ENCODE measurements at regions not wholly inside any gene's neighbourhood (a gene's known extent, or its start where the extent isn't known, plus 50 kb on each side); places are given as distances from the start of the nearest gene placed in this dataset.

DNA sequence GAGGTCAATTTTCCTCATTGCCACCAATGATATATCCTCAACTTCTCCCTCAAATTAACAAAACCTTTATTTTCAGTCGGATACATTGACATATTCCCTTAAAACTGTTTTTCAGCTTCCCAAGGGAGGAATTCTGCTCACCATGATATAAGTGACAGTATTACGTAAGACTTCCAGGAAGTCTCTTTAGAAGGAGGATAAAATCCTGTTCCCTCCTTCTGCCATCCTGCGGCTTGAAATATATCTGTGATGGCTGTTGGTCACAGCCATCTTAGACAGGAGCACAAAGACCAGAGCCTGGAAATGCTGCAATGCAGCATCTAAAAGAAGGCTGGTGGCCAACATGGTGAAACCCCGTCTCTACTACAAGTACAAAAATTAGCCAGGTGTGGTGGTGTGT lies 270.4 kb downstream of the GPATCH2 start:
- no peak for TF ChIP-seq CTCF (IDR thresholded peaks at IDR 0.05)

- no peak for TF ChIP-seq CTCF (IDR thresholded peaks at IDR 0.05)
These were observed 276.0 kb downstream of the GPATCH2 start for GRCh38 chr1:217354895-217355294.

GRCh38 chr1:217348960-217349664 lies 281.8 kb downstream of the GPATCH2 start:
- TF ChIP-seq CTCF (IDR thresholded peaks at IDR 0.05): peak; percentile 54

DNA sequence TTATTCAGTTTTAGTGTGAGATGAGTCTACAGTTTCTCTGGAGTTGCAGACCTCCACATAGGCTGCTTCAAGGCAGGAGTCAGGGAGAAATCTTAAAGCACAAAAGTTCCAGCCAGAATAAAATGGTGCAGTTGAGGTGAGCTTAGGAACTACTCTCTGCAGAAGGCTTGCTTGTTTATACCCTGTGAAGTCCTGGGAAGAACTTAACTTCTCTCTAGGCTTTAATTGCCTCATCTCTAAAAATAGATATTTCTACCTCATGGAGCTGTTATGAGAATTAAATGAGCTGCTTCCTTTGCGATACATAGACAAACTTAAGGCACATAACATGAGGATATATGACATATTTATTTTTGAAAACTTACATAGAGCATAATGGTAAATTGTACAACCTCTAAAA lies 286.2 kb downstream of the GPATCH2 start:
- TF ChIP-seq CTCF (IDR thresholded peaks at IDR 0.05): no peak

DNA sequence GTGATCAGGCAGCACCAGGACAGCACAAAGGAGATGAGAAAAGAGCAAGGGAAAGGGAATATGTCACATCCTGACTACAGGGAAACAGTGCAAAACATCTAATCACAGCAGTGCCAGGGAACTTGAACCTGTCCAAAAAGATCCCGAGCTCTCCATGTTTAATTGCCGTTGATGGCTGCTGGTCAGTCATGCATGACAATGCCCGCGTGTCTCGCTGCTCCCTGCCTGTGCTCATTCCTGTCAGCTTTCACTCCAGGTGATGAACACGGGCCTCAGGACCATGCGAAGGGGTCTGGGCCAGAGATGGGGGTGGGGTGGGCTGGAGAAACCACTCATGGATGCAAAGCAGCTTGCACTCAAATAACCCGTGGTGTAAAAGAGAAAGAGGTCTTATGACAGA lies 287.0 kb downstream of the GPATCH2 start:
- no peak for TF ChIP-seq CTCF (IDR thresholded peaks at IDR 0.05)

DNA sequence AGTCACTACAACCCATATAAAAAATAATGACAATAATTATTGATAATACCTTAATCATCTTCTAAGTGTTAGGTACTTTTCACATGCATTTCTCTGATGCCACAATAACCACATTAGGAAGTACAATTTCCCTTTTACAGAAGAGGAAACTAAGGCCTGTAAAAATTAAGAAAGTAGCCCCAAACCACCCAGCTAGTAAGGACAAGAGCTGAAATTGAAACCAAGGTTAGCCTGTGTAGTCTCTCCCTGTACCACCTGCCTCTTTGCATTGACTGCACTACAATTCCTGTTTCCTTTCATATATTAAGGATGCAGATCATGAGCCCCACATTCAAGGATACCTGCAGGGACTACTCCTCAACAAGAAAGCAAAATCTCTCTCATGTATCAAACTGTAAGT lies 288.8 kb downstream of the GPATCH2 start:
- no peak for TF ChIP-seq CTCF (IDR thresholded peaks at IDR 0.05)

- TF ChIP-seq CTCF (IDR thresholded peaks at IDR 0.05): no peak
These were observed 294.2 kb downstream of the GPATCH2 start for GRCh38 chr1:217336724-217337123.

DNA sequence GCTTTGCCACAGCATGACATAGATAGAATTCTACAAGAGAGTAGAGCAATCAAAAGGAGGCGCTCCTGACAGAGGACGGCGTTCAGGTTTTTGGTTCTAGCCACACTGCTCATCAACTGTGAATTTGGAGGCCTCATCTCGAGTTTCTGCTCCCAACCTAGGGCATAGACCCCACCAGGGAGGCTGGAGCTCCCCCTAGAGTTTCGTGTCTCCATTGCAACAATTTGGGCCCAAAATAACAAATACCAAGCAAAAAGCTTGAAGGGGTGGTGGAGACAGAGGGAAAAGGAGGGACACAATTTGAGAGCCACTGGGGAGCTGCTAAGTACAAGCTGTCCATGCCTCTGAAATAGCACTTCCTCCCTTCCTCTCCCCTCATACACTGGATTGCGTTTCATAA lies 297.0 kb downstream of the GPATCH2 start:
- peak; percentile 66 for TF ChIP-seq CTCF (IDR thresholded peaks at IDR 0.05)
